ENCODE measurements at regions not wholly inside any gene's neighbourhood (a gene's known extent, or its start where the extent isn't known, plus 50 kb on each side); places are given as distances from the start of the nearest gene placed in this dataset.

- TF ChIP-seq CTCF (IDR thresholded peaks at IDR 0.05) (no peak), POLR2A (IDR thresholded peaks at IDR 0.05) (no peak), POLR2AphosphoS5 (IDR thresholded peaks at IDR 0.05) (no peak), EP300 (IDR thresholded peaks at IDR 0.05) (no peak)
These were observed 518.3 kb upstream of the PIK3C3 start for GRCh38 chr18:41436772-41437171.

All from sigmoid colon (tissue), 4 donors.